Left cardiac atrium (tissue), 4 donors: ENCODE measurements at regions not wholly inside any gene's neighbourhood (a gene's known extent, or its start where the extent isn't known, plus 50 kb on each side); places are given as distances from the start of the nearest gene placed in this dataset.

Experiments used
- ATAC-seq, 2 donors: fragments of 200-7000 bp; cut with Tn5 transposase; one replicate each; pipeline ENCODE4 v1.9.1; 2020; ENCODE audit warnings: mild to moderate bottlenecking in 2 of 2, moderate library complexity in 2 of 2
- DNase-seq: peaks from one replicate; pipeline ENCODE4 v3.0.0-alpha.2; 2020
- intact Hi-C, 2 donors: fragments of 100-400 bp; cut with DNase I; formaldehyde crosslinking; loops; one replicate each; pipeline versions ENCODE4 v1.14.1 to v1.15.1; 2022 to 2023
- donor health status: DM: no; HTN: yes; CAD: no.
- donor health status: DM: no; HTN: yes; CAD: no; lungs with severe emphysema.
- donor health status: DM: yes; HTN: yes; CAD: no.
- donor health status: Dilated cardiomyopathy.

DNA sequence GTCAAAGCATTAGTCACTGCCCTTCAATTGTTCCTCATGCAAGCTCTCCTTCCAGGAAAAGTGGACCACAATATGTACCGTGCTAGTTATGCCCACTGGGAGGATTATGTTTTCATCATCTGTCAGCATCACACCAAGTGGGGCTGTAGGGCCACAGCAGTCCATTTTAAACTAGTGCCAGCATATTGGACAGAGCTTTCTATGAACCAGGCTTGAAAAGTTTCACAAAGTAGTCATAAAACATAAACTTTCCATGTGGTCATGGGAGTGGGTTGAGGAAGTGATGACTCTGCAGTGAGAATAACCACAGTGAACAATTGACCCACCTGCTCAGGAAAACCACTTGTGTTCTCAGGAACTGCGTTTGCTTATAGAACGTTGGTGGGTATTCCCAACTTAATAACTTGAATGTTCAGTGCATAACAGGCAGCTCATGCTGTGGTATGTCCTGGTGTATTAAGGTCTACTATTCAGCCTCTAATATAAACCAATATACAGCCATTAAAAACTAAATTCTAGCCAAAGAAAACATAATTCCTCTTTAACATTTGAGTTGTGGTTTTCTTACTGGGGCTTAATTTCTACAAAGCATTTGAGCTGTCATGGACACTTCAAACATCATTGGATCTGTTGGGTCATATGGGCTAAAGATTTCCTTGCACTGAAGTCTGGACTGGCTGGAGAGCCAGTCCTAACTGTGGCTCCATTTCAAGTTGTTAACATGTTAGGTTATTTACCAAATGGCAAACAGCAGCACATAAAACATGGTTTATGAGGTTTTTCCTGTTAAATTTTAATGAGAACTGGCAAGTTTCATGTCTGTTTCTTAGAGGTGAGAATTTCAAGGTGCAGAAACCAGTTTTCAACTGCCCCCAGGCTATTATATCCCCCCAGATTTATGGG lies 274.1 kb downstream of the OTOL1 start:
- ATAC-seq = no peak
- intact Hi-C loops = no loop called here
- no peak for DNase-seq

- DNase-seq = no peak
- intact Hi-C loops = no loop called here
- no peak for ATAC-seq
Measured at GRCh38 chr3:161781381-161781780, 284.8 kb downstream of the OTOL1 start.

- DNase-seq = no peak
- no peak for ATAC-seq
- intact Hi-C loops = no loop called here
Measured at GRCh38 chr3:161793194-161793930, 296.8 kb downstream of the OTOL1 start.

DNA sequence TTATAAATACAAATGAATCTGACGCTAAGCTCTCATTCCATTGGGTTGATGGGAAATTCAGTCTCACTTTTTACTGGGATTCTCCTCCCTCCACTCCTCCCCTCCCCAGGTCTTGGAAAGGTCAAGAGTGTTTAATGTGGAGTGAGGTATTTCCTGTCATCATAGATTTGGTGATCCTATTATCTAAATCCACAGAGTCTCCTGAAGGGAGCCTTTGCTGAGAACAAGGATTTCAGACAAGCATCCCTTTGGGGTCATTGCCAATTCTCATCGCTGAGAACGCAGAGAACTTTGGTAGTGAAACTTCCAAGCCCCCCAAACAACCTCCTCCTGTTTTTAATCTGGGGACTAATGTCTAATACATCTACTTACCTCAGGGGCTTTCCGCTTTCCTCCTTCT lies 297.9 kb downstream of the OTOL1 start:
- DNase-seq (no peak), ATAC-seq (no peak)
- intact Hi-C loops = no loop called here

GRCh38 chr3:161796312-161796711 lies 299.7 kb downstream of the OTOL1 start:
- DNase-seq (no peak), ATAC-seq (peak in 1 of 2 donors; percentile 71)
- intact Hi-C loops = no loop called here

- ATAC-seq (peak in 1 of 2 donors; percentile 66), DNase-seq (no peak)
- intact Hi-C loops = no loop called here
Measured at GRCh38 chr3:161796780-161797179, 300.2 kb downstream of the OTOL1 start.

- no peak for DNase-seq
- intact Hi-C loops = no loop called here
- ATAC-seq = no peak
Measured at GRCh38 chr3:161798016-161798415, 301.4 kb downstream of the OTOL1 start.

- DNase-seq (no peak), ATAC-seq (no peak)
- intact Hi-C loops = no loop called here
Measured at GRCh38 chr3:161800985-161801559, 304.5 kb downstream of the OTOL1 start.

- intact Hi-C loops = no loop called here
- DNase-seq (no peak), ATAC-seq (no peak)
Measured at GRCh38 chr3:161818106-161818505, 321.5 kb downstream of the OTOL1 start.

- no peak for ATAC-seq
- no peak for DNase-seq
- intact Hi-C loops = no loop called here
Measured at GRCh38 chr3:161821591-161821990, 325.0 kb downstream of the OTOL1 start.

- ATAC-seq = no peak
- intact Hi-C loops = no loop called here
- no peak for DNase-seq
Measured at GRCh38 chr3:161822291-161822690, 325.7 kb downstream of the OTOL1 start.

DNA sequence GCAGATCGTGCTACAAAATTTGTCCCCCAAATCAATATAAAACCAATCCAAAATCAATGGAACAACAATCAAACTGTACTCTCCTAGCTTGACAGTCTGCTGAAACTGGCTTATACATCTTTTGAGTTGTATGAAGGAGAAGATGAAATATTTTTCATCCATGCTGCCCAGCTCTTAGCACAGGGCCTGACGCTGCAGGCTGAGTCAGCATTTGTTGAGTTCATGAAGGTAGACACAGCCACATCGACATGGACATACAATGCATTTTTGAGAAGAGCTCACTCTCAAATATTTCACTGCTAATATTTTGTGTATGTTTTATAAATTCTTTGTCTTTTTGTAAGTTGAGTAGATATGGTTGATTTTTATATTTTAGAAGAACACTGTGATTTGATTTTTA lies 327.3 kb downstream of the OTOL1 start:
- DNase-seq (no peak), ATAC-seq (no peak)
- intact Hi-C loops = no loop called here

DNA sequence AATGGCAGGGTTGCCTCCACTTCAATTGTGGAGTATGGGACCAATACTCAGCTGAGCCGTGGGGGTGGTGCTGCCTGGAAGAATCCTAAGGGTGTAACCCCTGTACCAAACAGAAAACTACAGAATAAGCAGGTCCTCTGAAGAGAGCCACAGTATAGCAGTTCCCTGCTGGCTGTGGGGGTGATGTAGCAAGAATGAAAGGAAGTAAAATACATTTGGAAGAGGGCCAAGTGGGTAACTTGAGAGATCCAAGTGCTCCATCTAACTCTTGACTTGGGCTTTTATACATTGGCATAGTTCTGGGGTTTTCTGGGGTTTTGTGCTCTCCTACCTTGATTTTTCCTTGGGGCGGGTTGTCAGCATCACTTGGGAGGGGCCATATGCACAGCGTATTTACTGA lies 341.4 kb downstream of the OTOL1 start:
- DNase-seq = no peak
- no peak for ATAC-seq
- intact Hi-C loops = no loop called here

DNA sequence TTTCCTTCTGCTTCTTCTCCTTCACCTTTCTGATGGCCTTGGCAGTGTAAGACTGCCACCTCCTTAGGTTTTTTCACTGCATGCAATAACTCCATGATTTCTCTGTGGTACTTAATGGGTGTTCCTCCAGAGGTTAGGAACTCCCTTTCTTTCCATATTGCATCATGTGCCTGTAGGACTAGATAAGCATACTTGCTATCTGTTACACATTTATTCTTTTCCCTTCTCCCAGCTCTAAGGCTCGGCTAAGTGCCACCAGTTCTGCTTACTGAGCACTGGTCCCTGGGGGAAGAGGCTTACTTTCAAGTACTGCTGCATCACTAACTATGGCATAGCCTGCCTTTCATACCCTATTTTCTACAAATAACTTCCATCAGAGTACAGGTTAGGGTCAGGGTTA lies 351.8 kb downstream of the OTOL1 start:
- no peak for DNase-seq
- no peak for ATAC-seq
- intact Hi-C loops = no loop called here

DNA sequence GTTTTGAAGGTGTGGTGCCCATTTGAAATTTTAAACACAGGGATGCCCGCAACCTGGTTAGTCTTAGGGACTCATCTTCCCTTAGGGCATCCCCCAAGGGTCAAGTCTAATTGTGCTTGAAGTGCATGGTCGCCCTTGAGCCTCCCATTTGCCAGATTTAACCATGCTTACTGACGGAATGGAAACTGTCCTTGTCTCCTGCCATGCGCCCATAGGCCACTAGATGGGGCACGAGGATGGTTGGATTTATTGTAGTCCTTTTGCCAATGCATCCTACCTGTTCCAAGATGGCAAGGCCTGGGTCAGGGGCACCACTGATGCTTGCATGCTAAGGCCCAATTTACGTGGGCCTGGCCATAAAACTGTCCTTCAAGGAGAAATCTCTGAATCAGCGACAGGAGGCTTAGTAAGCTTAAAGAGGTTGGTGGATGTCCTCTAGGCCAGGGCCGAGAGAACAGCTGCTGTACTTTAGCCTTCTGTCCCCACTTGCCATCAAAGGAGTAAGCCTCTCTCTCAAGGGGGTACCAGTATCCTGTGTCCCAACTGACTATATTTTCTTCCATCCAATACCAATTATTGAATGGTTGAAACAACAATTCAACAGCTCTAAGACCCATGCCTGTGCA lies 355.4 kb downstream of the OTOL1 start:
- no peak for DNase-seq
- ATAC-seq = peak in 1 of 2 donors; percentile 33
- intact Hi-C loops = no loop called here

GRCh38 chr3:161852744-161853143 lies 356.1 kb downstream of the OTOL1 start:
- ATAC-seq (no peak), DNase-seq (no peak)
- intact Hi-C loops = no loop called here

GRCh38 chr3:161854232-161854771 lies 357.7 kb downstream of the OTOL1 start:
- intact Hi-C loops = no loop called here
- ATAC-seq = no peak
- no peak for DNase-seq

DNA sequence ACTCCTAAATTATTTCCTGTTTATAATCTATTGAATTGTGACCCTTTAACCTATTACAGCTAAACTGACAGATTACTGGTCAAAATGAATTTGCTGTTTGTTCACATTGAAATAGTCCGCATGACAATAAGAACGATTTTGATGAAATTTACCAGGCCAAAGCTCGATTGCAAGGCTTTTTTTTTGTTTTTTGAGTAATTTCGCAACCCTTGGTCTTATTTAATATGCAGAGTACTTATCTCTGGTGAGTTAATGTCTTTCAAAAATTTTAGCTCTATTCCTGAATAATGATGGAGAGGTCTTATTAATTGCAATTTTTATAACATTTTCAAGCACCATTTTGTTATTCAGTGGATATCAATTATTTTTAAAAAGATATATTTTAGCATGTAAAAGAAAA lies 362.4 kb downstream of the OTOL1 start:
- DNase-seq (no peak), ATAC-seq (no peak)
- intact Hi-C loops = no loop called here

GRCh38 chr3:161859865-161860450 lies 363.4 kb downstream of the OTOL1 start:
- intact Hi-C loops = no loop called here
- ATAC-seq (no peak), DNase-seq (no peak)
